GM12878 (cell line): ENCODE measurements at regions not wholly inside any gene's neighbourhood (a gene's known extent, or its start where the extent isn't known, plus 50 kb on each side); places are given as distances from the start of the nearest gene placed in this dataset.

Experiments
- ATAC-seq: fragments of 200-7000 bp; cut with Tn5 transposase; 3 replicates; pipeline ENCODE4 v1.9.1; 2020; ENCODE audit warnings: mild to moderate bottlenecking, moderate library complexity
- BruUV-seq: library from RNA; stranded (reverse); fragments of 400-500 nt; replicated peaks from 2 replicates; lab custom pipeline; 2021; lab: Mats Ljungman, UMichigan
- CTCF ChIA-PET: fragments of 300-600 bp; sonication (Branson Sonifier 250); formaldehyde crosslinking; extraction: SDS; loops from one replicate; lab custom pipeline; 2021; ENCODE audit warnings: inconsistent platforms; lab: Yijun Ruan, JAX
- POLR2A ChIA-PET: fragments of 350-600 bp; formaldehyde crosslinking; extraction: SDS; loops from one replicate; lab custom pipeline; 2021; ENCODE audit warnings: inconsistent platforms; lab: Charles Lee
- RAD21 ChIA-PET: fragments of 300-600 bp; sonication (Branson Sonifier 250); formaldehyde crosslinking; loops from one replicate; lab custom pipeline; 2023; ENCODE audit warnings: antibody characterized with exemption; ENCODE audit not compliant: unreplicated experiment; lab: Charles Lee
- SMC1A ChIA-PET: fragments of 300-600 bp; sonication (Branson Sonifier 250); formaldehyde crosslinking; loops from one replicate; lab custom pipeline; 2023; ENCODE audit not compliant: unreplicated experiment, uncharacterized antibody; lab: Charles Lee
- DNase-seq: peaks from one replicate; pipeline ENCODE4 v3.0.0-alpha.2; 2011; ENCODE audit warnings: low read depth, low spot score
- FAIRE-seq: peaks from 3 replicates; lab custom pipeline; 2011; peaks lifted over from hg19 to GRCh38; lab: Jason Lieb, UNC
- H2AFZ ChIP-seq: 2 replicates; pipeline ENCODE4 v1.6.0; 2011; ENCODE audit warnings: low read depth, low read length, control low read depth; ENCODE audit not compliant: control insufficient read depth
- H3K27ac ChIP-seq: 2 replicates; pipeline ENCODE4 v1.5.1; 2011; ENCODE audit warnings: control low read depth; ENCODE audit not compliant: control insufficient read depth, insufficient read depth
- H3K27me3 ChIP-seq, 2 experiments: replicated peaks in 1 of 2; 2 replicates each; pipeline versions ENCODE4 v1.6.0 to v1.6.1; 2011; ENCODE audit warnings: low read length in 1 of 2; ENCODE audit not compliant: control insufficient read depth in 2 of 2, insufficient read depth in 2 of 2
- H3K36me3 ChIP-seq, 2 experiments: 2 replicates each; pipeline ENCODE4 v1.5.1; 2011; ENCODE audit warnings: low read length in 1 of 2; ENCODE audit not compliant: control insufficient read depth in 2 of 2, insufficient read depth in 2 of 2
- H3K4me1 ChIP-seq: 2 replicates; pipeline ENCODE4 v1.6.1; 2011; ENCODE audit warnings: mild to moderate bottlenecking, low read length, moderate library complexity, mixed read lengths; ENCODE audit not compliant: control insufficient read depth, insufficient read depth
- H3K4me2 ChIP-seq: 2 replicates; pipeline ENCODE4 v1.6.0; 2011; ENCODE audit warnings: control low read depth; ENCODE audit not compliant: control insufficient read depth, insufficient read depth
- H3K4me3 ChIP-seq: fragments of 200-600 bp; sonication (generic); 2 replicates; pipeline ENCODE4 v1.5.1; 2016
- H3K79me2 ChIP-seq: 2 replicates; pipeline ENCODE4 v1.6.0; 2011; ENCODE audit warnings: low read length; ENCODE audit not compliant: control insufficient read depth, insufficient read depth
- H3K9ac ChIP-seq: 2 replicates; pipeline ENCODE4 v1.8.0; 2011; ENCODE audit warnings: low read length, control low read depth, mixed read lengths; ENCODE audit not compliant: control insufficient read depth, insufficient read depth
- H3K9me3 ChIP-seq: replicated peaks from 3 replicates; pipeline ENCODE4 v1.5.1; 2011; ENCODE audit warnings: mild to moderate bottlenecking, low read length; ENCODE audit not compliant: control insufficient read depth, insufficient read depth
- H4K20me1 ChIP-seq: 2 replicates; pipeline ENCODE4 v1.6.0; 2011; ENCODE audit not compliant: control insufficient read depth, insufficient read depth
- BCL11A ChIP-seq: IDR thresholded peaks from 2 replicates; pipeline ENCODE4 v1.6.1; 2011; ENCODE audit warnings: low read depth, low read length
- CBX3 ChIP-seq: fragments of 200-600 bp; sonication (generic); IDR thresholded peaks from 2 replicates; pipeline ENCODE4 v1.6.1; 2016; ENCODE audit warnings: low read depth, borderline replicate concordance
- DPF2 ChIP-seq: fragments of 450-650 bp; IDR thresholded peaks from 2 replicates; pipeline ENCODE4 v1.6.1; 2017; ENCODE audit warnings: mild to moderate bottlenecking
- EGR1 ChIP-seq, 2 experiments: IDR thresholded peaks; 1 replicate in 1 of 2; 2 replicates in 1 of 2; pipeline ENCODE4 v1.6.1; 2011 to 2012; ENCODE audit warnings: low read depth in 2 of 2, low read length in 2 of 2, borderline replicate concordance in 1 of 2, mild to moderate bottlenecking in 1 of 2, moderate library complexity in 1 of 2
- ETV6 ChIP-seq, 2 experiments: fragments of 450-650 bp in 1 of 2; IDR thresholded peaks in 1 of 2; conservative IDR thresholded peaks in 1 of 2; 2 replicates each; pipeline ENCODE4 v1.6.1; 2014; ENCODE audit warnings: antibody characterized with exemption in 1 of 2, borderline replicate concordance in 1 of 2, low read depth in 1 of 2, mild to moderate bottlenecking in 1 of 2, moderate library complexity in 1 of 2
- FOS ChIP-seq: IDR thresholded peaks from 3 replicates; pipeline ENCODE4 v1.6.1; 2011; ENCODE audit warnings: borderline replicate concordance; ENCODE audit not compliant: insufficient read length; ENCODE audit errors: extremely low read depth
- HCFC1 ChIP-seq: fragments of 150-350 bp; IDR thresholded peaks from 2 replicates; pipeline ENCODE4 v1.6.1; 2014; ENCODE audit warnings: low read length
- IKZF2 ChIP-seq, 2 experiments: fragments of 450-650 bp; IDR thresholded peaks; 2 replicates each; pipeline ENCODE4 v1.6.1; 2017; ENCODE audit warnings: mild to moderate bottlenecking in 2 of 2, moderate library complexity in 2 of 2
- MEF2B ChIP-seq: fragments of 450-650 bp; IDR thresholded peaks from 2 replicates; pipeline ENCODE4 v1.6.1; 2018; ENCODE audit warnings: mild to moderate bottlenecking, moderate library complexity; ENCODE audit not compliant: partially characterized antibody, poor library complexity, severe bottlenecking
- MYC ChIP-seq: IDR thresholded peaks from 2 replicates; pipeline ENCODE4 v1.6.1; 2011; ENCODE audit warnings: mild to moderate bottlenecking, low read length, moderate library complexity, inconsistent platforms; ENCODE audit not compliant: insufficient read depth, insufficient replicate concordance, insufficient read length, severe bottlenecking
- NR2C1 ChIP-seq: fragments of 450-650 bp; IDR thresholded peaks from 2 replicates; pipeline ENCODE4 v1.6.1; 2017; ENCODE audit warnings: antibody characterized with exemption, mild to moderate bottlenecking, moderate library complexity
- RELA ChIP-seq: fragments of 450-650 bp; IDR thresholded peaks from 2 replicates; pipeline ENCODE4 v1.8.0; 2014; ENCODE audit warnings: borderline replicate concordance; ENCODE audit not compliant: partially characterized antibody
- SREBF1 ChIP-seq: IDR thresholded peaks from 2 replicates; pipeline ENCODE4 v1.6.1; 2012; ENCODE audit warnings: mild to moderate bottlenecking, low read length
- ZBED1 ChIP-seq: IDR thresholded peaks from 2 replicates; pipeline ENCODE4 v1.6.1; 2016; ENCODE audit warnings: borderline replicate concordance
- WGBS: methylation state at CpG from one replicate; pipeline ENCODE4 v1.1.6; 2016; ENCODE audit warnings: low lambda C conversion rate; ENCODE audit not compliant: insufficient replicate concordance, insufficient coverage; ENCODE audit errors: missing lambda C conversion rate; 5-methylcytosine and 5-hydroxymethylcytosine counted together
- in situ Hi-C: fragments of 300-500 bp; cut with MboI; formaldehyde crosslinking; loops from 9 replicates; pipeline ENCODE4 v1.14.3; 2018; ENCODE audit warnings: mixed read lengths
- intact Hi-C: fragments of 100-400 bp; cut with micrococcal nuclease; formaldehyde crosslinking; loops from one replicate; pipeline ENCODE4 v1.14.2; 2022; ENCODE audit not compliant: unreplicated experiment
- TF ChIP-seq, protein P1 (sequence below): fragments of 450-650 bp; IDR thresholded peaks from 2 replicates; pipeline ENCODE4 v1.6.1; 2016; ENCODE audit warnings: mild to moderate bottlenecking
- TF ChIP-seq, protein P2 (sequence below): IDR thresholded peaks from 2 replicates; pipeline ENCODE4 v1.6.1; 2011; ENCODE audit warnings: mild to moderate bottlenecking, low read depth, low read length, moderate library complexity; ENCODE audit not compliant: insufficient replicate concordance
- TF ChIP-seq, protein P3 (sequence below): IDR thresholded peaks from 2 replicates; pipeline ENCODE4 v1.6.1; 2012; ENCODE audit warnings: improper control_type of control experiment, low read depth, low read length; ENCODE audit not compliant: insufficient replicate concordance

DNA sequence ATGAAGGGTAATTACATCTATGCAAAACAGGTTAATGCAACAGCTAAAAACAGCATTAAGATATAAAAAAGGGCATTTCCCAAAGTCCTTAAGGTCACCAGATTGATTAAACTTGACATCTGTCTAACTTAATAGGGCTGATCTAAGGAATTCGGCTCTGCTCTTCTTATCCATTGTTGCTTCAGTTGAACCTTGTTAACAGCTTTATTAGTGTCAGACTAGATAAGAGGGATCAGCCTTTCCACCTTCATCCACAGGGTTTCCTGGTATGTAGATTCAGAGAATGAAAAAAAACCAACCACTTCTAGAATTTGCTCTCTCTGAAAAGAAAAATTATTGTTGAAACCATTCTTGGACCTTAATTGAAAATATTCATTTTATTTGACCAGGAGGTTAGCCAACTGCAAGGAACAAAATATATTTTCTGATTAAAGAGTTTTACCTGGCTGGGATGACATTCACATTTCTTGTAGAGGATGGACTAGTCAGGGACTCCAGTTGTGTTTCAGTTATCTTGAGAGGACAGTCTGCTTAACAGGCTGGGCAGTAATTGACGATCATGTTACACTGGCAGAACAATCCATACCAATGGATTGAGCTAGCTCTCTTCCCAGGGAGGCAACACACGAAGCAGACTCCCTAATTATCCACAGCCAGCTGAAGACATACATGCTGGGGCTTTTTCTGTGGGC, 357.4 kb upstream of the ACVR2A start:
- FAIRE-seq: no peak
- POLR2A ChIA-PET: no interaction called here
- CTCF ChIA-PET: no interaction called here
- no TSS peak for BruUV-seq
- no peaks in the 10 kb centered on the region for H3K36me3 ChIP-seq
- no peak overlapping the region for H2AFZ ChIP-seq
- no peak for ATAC-seq
- H3K4me3 ChIP-seq: no peak overlapping the region
- no peaks in the 10 kb centered on the region for H4K20me1 ChIP-seq
- H3K79me2 ChIP-seq: no peaks in the 10 kb centered on the region
- intact Hi-C loops: no loop called here
- H3K27me3 ChIP-seq: no peaks in the 10 kb centered on the region; a peak in 1 of 4 replicates
- H3K4me1 ChIP-seq: no peaks in the 10 kb centered on the region
- no peaks in the 10 kb centered on the region for H3K9me3 ChIP-seq
- 26% methylated on average over 3 of the region's 3 CpGs for WGBS
- SMC1A ChIA-PET: no interaction called here
- H3K9ac ChIP-seq: no peak overlapping the region
- no peak overlapping the region for H3K27ac ChIP-seq
- H3K4me2 ChIP-seq: no peak overlapping the region
- RAD21 ChIA-PET: interaction anchor here (0.6 kb wide), 1 partner anchor 12 kb away, joined by 3 read pairs; no protein-coding TSS in a partner anchor
- no peak for DNase-seq
- in situ Hi-C loops: no loop called here
- TF ChIP-seq NR2C1: no peak
- no peak for TF ChIP-seq EGR1 (IDR thresholded peaks at IDR 0.05; ENCODE audit: borderline replicate concordance in 1 of 2, low read depth in 2 of 2, low read length in 2 of 2)
- TF ChIP-seq, protein P1, sequence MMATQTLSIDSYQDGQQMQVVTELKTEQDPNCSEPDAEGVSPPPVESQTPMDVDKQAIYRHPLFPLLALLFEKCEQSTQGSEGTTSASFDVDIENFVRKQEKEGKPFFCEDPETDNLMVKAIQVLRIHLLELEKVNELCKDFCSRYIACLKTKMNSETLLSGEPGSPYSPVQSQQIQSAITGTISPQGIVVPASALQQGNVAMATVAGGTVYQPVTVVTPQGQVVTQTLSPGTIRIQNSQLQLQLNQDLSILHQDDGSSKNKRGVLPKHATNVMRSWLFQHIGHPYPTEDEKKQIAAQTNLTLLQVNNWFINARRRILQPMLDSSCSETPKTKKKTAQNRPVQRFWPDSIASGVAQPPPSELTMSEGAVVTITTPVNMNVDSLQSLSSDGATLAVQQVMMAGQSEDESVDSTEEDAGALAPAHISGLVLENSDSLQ: no peak
- no peak for TF ChIP-seq HCFC1
- no peak for TF ChIP-seq ZBED1
- TF ChIP-seq MEF2B: no peak
- no peak for TF ChIP-seq SREBF1
- TF ChIP-seq BCL11A: no peak
- no peak for TF ChIP-seq DPF2
- TF ChIP-seq, protein P2, sequence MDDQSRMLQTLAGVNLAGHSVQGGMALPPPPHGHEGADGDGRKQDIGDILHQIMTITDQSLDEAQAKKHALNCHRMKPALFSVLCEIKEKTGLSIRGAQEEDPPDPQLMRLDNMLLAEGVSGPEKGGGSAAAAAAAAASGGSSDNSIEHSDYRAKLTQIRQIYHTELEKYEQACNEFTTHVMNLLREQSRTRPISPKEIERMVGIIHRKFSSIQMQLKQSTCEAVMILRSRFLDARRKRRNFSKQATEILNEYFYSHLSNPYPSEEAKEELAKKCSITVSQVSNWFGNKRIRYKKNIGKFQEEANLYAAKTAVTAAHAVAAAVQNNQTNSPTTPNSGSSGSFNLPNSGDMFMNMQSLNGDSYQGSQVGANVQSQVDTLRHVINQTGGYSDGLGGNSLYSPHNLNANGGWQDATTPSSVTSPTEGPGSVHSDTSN: no peak
- TF ChIP-seq, protein P3, sequence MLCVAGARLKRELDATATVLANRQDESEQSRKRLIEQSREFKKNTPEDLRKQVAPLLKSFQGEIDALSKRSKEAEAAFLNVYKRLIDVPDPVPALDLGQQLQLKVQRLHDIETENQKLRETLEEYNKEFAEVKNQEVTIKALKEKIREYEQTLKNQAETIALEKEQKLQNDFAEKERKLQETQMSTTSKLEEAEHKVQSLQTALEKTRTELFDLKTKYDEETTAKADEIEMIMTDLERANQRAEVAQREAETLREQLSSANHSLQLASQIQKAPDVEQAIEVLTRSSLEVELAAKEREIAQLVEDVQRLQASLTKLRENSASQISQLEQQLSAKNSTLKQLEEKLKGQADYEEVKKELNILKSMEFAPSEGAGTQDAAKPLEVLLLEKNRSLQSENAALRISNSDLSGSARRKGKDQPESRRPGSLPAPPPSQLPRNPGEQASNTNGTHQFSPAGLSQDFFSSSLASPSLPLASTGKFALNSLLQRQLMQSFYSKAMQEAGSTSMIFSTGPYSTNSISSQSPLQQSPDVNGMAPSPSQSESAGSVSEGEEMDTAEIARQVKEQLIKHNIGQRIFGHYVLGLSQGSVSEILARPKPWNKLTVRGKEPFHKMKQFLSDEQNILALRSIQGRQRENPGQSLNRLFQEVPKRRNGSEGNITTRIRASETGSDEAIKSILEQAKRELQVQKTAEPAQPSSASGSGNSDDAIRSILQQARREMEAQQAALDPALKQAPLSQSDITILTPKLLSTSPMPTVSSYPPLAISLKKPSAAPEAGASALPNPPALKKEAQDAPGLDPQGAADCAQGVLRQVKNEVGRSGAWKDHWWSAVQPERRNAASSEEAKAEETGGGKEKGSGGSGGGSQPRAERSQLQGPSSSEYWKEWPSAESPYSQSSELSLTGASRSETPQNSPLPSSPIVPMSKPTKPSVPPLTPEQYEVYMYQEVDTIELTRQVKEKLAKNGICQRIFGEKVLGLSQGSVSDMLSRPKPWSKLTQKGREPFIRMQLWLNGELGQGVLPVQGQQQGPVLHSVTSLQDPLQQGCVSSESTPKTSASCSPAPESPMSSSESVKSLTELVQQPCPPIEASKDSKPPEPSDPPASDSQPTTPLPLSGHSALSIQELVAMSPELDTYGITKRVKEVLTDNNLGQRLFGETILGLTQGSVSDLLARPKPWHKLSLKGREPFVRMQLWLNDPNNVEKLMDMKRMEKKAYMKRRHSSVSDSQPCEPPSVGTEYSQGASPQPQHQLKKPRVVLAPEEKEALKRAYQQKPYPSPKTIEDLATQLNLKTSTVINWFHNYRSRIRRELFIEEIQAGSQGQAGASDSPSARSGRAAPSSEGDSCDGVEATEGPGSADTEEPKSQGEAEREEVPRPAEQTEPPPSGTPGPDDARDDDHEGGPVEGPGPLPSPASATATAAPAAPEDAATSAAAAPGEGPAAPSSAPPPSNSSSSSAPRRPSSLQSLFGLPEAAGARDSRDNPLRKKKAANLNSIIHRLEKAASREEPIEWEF: no peak
- TF ChIP-seq FOS: no peak
- no peak for TF ChIP-seq MYC
- TF ChIP-seq ETV6 (conservative IDR thresholded peaks at IDR 0.05 in 1 of 2, IDR thresholded peaks at IDR 0.05 in 1 of 2; ENCODE audit: borderline replicate concordance in 1 of 2, low read depth in 1 of 2): no peak
- no peak for TF ChIP-seq IKZF2 (IDR thresholded peaks at IDR 0.05)
- TF ChIP-seq CBX3: no peak
- TF ChIP-seq RELA: no peak
